Stimulated activated CD4-positive, alpha-beta T cell treated with anti-CD3 and anti-CD28 coated beads, Interleukin-12 subunit alpha, Interleukin-12 subunit beta, amount 100 ng/mL, for 48 hours (primary cell): ENCODE measurements at regions not wholly inside any gene's neighbourhood (a gene's known extent, or its start where the extent isn't known, plus 50 kb on each side); places are given as distances from the start of the nearest gene placed in this dataset.

Experiments used
- DNase-seq, 3 donors: peaks; one replicate each; pipeline ENCODE4 v3.0.0-alpha.2; 2020; ENCODE audit warnings: low read depth in 2 of 3, low spot score in 1 of 3

GRCh38 chr2:216320852-216321251 is 51.4 kb downstream of the MARCHF4 start:
- DNase-seq, result no peak

DNA sequence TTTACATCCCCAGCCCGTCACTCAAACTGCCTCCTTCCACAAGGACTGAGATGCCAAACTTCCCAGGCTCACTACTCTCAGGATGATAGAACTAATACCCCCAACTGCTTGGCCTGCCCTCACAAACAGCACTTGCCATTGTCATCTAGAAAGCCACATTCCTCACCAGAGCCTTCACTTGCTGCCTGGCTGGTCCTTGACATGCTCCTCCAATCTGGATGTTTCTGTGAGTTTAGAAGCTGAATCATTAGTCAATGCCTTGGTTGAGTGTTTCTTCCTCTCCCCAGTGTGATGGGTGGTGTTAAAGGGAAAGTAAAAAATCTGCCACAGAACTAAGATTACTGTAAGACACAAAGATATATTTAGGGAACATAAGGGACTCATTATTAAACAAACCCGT is 52.5 kb downstream of the MARCHF4 start:
- no peak for DNase-seq

- no peak for DNase-seq
These were observed 53.8 kb downstream of the MARCHF4 start for GRCh38 chr2:216318521-216318874.

- no peak for DNase-seq
These were observed 54.3 kb downstream of the MARCHF4 start for GRCh38 chr2:216317831-216318520.

- no peak for DNase-seq
These were observed 55.5 kb downstream of the MARCHF4 start for GRCh38 chr2:216316743-216317142.

- DNase-seq, result no peak
These were observed 56.3 kb downstream of the MARCHF4 start for GRCh38 chr2:216315802-216316603.

GRCh38 chr2:216312441-216312840 is 59.8 kb downstream of the MARCHF4 start:
- DNase-seq, result no peak

DNA sequence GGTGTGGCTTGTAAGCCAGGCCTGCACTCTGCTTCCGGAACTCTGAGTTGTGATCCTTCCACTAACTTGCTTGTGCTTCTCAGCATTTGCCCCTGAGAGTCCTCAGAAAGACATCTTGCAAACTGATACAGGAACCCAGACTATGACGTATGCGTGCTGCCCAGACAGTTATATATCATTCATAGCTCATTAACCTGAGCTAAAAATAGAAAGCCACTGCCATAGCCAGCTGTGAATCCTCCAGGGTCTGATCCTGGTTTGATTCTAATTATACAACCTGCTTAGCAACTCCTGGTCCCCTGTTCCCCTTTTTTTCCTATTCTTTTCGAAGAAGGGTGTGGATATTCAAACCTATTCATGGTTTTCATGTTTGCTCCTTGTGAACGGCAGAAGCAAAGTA is 63.7 kb downstream of the MARCHF4 start:
- no peak for DNase-seq

GRCh38 chr2:216307496-216307895 is 64.8 kb downstream of the MARCHF4 start:
- no peak for DNase-seq

GRCh38 chr2:216306868-216307267 is 65.4 kb downstream of the MARCHF4 start:
- DNase-seq, result no peak

DNA sequence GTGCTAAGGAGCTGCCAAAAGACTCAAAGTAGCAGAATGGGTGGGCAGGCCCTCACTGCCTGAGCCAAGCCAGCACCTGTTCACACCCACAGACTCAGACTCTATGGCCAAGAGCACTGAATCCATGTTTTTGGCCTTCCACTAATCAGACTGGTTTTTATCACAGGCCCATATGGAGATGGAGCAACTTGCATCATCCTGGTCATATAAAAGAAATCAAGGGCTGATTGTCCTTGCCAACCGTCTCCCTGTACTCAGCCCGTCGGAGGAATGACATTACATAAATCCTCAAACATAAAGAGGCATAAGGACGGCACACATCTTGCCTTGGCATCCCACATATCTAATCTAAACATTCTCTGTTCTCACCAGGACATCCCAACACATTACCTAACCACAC is 66.7 kb downstream of the MARCHF4 start:
- no peak for DNase-seq

DNA sequence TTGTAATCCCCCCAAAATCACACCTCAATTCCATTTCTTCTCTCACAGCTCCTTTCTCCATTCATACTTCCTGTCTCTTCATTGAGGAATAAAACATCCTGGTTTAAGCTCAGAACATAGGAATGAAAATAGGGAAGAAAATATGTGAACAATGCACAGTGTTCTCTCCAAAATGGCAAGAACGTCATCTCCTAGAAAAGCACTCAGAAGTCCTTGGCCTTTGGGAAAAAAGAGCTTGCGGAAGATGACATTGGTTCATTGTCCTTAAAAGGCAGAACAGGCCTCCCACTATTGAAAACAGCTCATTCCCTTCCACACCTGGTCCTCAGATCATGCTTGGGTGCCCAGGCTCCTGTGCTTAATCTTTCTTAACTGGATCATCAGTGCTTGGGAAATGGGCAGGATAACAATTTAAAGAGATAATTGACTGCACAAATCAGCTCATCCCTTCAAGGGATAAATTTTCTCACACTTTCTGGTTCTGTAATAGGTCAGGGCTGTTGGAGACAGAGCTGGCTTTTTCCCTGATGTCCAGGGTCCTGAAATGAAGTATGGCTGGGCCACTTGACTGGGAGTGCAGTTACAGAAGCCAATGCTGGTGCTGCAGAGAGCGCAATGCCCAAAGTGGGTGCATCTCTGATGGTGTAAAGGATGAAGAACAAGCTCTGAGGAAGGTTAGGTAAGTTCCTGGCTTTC is 69.2 kb downstream of the MARCHF4 start:
- no peak for DNase-seq

DNA sequence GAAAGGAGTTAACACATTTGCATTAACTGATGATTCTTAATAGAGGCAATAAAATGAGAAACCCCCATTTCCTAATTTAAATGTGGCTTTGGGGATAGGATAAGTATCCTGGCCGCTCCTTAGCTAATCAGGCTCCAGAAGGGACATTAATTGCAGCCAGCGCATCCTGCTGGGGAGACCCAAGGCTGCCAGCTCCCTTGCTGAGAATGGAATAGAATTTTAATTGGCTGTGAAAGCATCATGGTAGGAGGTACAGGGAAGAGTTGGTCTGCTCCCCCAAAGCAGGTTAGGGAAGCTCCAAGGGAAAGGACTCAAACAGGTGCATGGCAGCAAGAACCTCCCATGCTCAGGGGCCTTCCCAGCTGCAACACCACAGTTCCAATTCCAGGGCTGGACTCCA is 71.4 kb downstream of the MARCHF4 start:
- DNase-seq, result no peak

GRCh38 chr2:216299588-216299987 is 72.7 kb downstream of the MARCHF4 start:
- no peak for DNase-seq

DNA sequence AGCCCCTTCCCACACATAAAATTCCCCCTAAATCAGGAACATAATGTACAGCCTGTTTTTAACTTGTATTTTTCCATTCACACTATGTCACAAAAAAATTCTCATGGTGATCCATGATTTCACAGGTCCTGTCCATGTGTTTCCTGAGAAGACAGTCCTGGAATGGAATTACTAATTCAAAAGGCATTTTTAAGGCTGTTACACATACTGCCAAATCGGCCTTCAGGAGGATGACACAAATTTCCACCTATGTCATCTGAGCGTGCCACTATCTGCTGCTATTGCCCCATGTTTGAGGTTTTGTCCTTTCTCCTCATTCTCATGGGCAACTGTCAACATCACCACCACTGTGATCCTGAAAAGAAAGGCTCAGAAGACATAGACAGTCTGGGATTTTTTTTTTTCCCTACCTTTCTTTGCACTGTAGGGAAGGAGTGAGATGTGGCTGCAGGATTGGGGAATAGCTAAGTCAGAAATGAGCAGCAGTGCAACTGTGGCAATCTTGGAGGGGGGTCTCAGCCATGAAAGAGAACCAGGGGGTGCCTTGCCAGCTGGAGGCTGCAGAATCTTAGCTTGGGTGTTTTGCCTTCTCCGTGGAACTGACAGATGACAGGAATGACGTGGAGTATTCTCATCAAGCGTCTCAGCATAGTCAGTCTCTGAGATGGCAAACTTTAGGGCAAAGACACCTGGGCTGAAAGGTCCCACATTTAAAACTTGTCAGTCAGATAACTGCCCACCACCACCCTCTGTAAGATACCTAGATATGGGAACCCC is 73.4 kb downstream of the MARCHF4 start:
- DNase-seq, result no peak

DNA sequence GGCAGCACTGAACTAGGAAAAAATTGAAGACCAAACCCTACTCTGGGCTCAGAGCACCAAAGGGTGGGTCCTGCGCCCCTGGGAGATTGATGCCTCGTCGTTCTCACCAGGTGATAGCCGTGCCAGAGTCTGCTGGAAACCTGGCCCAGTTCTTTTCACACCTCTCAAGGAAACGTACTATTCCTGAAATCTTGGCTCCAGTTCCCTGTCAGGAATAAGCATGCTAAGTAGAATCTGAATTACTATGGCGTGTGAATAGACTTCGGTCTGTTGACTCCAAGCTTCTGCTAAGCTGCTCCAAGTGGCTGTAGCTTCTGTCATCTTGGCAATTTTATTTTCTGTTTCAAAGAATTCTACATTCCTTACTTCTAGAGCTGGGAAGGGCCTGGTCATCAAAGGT is 75.4 kb downstream of the MARCHF4 start:
- DNase-seq, result no peak

GRCh38 chr2:216294305-216294704 is 78.0 kb downstream of the MARCHF4 start:
- no peak for DNase-seq

- DNase-seq, result no peak
These were observed 78.4 kb downstream of the MARCHF4 start for GRCh38 chr2:216293883-216294282.

- DNase-seq, result no peak
These were observed 79.4 kb downstream of the MARCHF4 start for GRCh38 chr2:216292886-216293301.

GRCh38 chr2:216292475-216292874 is 79.8 kb downstream of the MARCHF4 start:
- no peak for DNase-seq

DNA sequence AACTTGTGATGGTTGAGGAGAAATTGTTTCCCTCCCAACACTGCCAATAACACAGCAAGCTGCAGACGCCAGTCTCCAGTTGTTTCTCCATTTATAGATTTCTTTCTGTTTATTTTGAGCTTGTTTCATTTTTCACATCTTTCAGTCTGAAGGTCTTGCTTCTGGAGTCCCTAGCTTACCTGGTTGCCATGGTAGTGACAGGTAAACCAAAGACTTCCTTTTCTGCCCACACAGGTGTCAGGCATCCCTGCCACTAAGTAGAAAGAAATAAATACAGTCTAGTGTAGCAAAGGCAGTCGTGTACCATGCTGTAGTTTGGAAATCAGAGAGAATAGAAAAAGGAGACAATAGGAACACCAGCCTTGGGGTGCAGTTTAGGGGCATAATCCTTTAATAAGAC is 82.8 kb downstream of the MARCHF4 start:
- no peak for DNase-seq
